ENCODE measurements at regions not wholly inside any gene's neighbourhood (a gene's known extent, or its start where the extent isn't known, plus 50 kb on each side); places are given as distances from the start of the nearest gene placed in this dataset.

- TF ChIP-seq CTCF (IDR thresholded peaks at IDR 0.05) (no peak), POLR2A (IDR thresholded peaks at IDR 0.05) (no peak), EP300 (IDR thresholded peaks at IDR 0.05) (no peak)
These were observed 106.1 kb downstream of the IRS2 start for GRCh38 chr13:109680288-109680687.
